SK-N-SH treated with all-trans-retinoic acid at 6 μM for 48 hours (cell line): ENCODE measurements at regions not wholly inside any gene's neighbourhood (a gene's known extent, or its start where the extent isn't known, plus 50 kb on each side); places are given as distances from the start of the nearest gene placed in this dataset.

ENCODE experiments used
- ATAC-seq: fragments of 200-7000 bp; cut with Tn5 transposase; 3 replicates; pipeline ENCODE4 v1.9.1; 2020; ENCODE audit warnings: mild to moderate bottlenecking, moderate library complexity
- ARNTL ChIP-seq: fragments of 450-650 bp; formaldehyde crosslinking; IDR thresholded peaks from 2 replicates; pipeline ENCODE4 v1.5.0; 2020; ENCODE audit warnings: low read depth, mild to moderate bottlenecking, moderate library complexity, borderline replicate concordance
- BACH2 ChIP-seq: fragments of 250-450 bp; sonication (Bioruptor Pico); IDR thresholded peaks from 2 replicates; pipeline ENCODE4 v1.9.0; 2021; ENCODE audit warnings: mild to moderate bottlenecking, borderline replicate concordance
- CSDC2 ChIP-seq: fragments of 250-450 bp; sonication (Bioruptor Pico); IDR thresholded peaks from 2 replicates; pipeline ENCODE4 v1.5.0; 2020; ENCODE audit warnings: mild to moderate bottlenecking, moderate library complexity
- CSRNP3 ChIP-seq: fragments of 250-450 bp; sonication (Bioruptor Pico); IDR thresholded peaks from 2 replicates; pipeline ENCODE4 v1.5.1; 2021; ENCODE audit warnings: mild to moderate bottlenecking, moderate library complexity
- ESRRG ChIP-seq: fragments of 250-450 bp; sonication (Bioruptor Pico); IDR thresholded peaks from 2 replicates; pipeline ENCODE4 v1.6.1; 2021; ENCODE audit warnings: mild to moderate bottlenecking
- GLIS3 ChIP-seq: fragments of 250-450 bp; sonication (Bioruptor Pico); IDR thresholded peaks from 2 replicates; pipeline ENCODE4 v1.5.0; 2020; ENCODE audit warnings: mild to moderate bottlenecking, moderate library complexity
- ISL1 ChIP-seq: fragments of 250-450 bp; sonication (Bioruptor Pico); IDR thresholded peaks from 2 replicates; pipeline ENCODE4 v2.1.2; 2022; ENCODE audit warnings: mild to moderate bottlenecking, moderate library complexity
- OSR1 ChIP-seq: fragments of 250-450 bp; sonication (Bioruptor Pico); IDR thresholded peaks from 2 replicates; pipeline ENCODE4 v1.8.0; 2022; ENCODE audit warnings: moderate library complexity, mild to moderate bottlenecking, inconsistent platforms
- PATZ1 ChIP-seq: fragments of 250-450 bp; sonication (Bioruptor Pico); IDR thresholded peaks from 2 replicates; pipeline ENCODE4 v1.8.0; 2020; ENCODE audit warnings: mild to moderate bottlenecking, moderate library complexity, borderline replicate concordance
- POU6F1 ChIP-seq: fragments of 250-450 bp; sonication (Bioruptor Pico); IDR thresholded peaks from 2 replicates; pipeline ENCODE4 v1.8.0; 2021; ENCODE audit warnings: low read depth, mild to moderate bottlenecking, moderate library complexity, borderline replicate concordance
- PPARA ChIP-seq: fragments of 250-450 bp; sonication (Bioruptor Pico); IDR thresholded peaks from 2 replicates; pipeline ENCODE4 v1.5.0; 2020; ENCODE audit warnings: mild to moderate bottlenecking, borderline replicate concordance
- RARB ChIP-seq: fragments of 250-450 bp; sonication (Bioruptor Pico); IDR thresholded peaks from 2 replicates; pipeline ENCODE4 v1.8.0; 2021; ENCODE audit warnings: mild to moderate bottlenecking, moderate library complexity
- SNAI2 ChIP-seq: fragments of 250-450 bp; sonication (Bioruptor Pico); IDR thresholded peaks from 2 replicates; pipeline ENCODE4 v1.5.0; 2020; ENCODE audit warnings: mild to moderate bottlenecking, moderate library complexity
- TCF4 ChIP-seq: fragments of 250-450 bp; sonication (Bioruptor Pico); IDR thresholded peaks from 2 replicates; pipeline ENCODE4 v1.8.0; 2021; ENCODE audit warnings: mild to moderate bottlenecking, moderate library complexity, borderline replicate concordance
- TOX ChIP-seq: fragments of 250-450 bp; sonication (Bioruptor Pico); IDR thresholded peaks from 2 replicates; pipeline ENCODE4 v1.8.0; 2021; ENCODE audit warnings: mild to moderate bottlenecking, moderate library complexity, borderline replicate concordance
- TSHZ2 ChIP-seq: fragments of 250-450 bp; sonication (Bioruptor Pico); IDR thresholded peaks from 2 replicates; pipeline ENCODE4 v1.5.0; 2020; ENCODE audit warnings: mild to moderate bottlenecking, moderate library complexity
- ZC3H10 ChIP-seq: fragments of 250-450 bp; sonication (Bioruptor Pico); IDR thresholded peaks from 2 replicates; pipeline ENCODE4 v1.5.1; 2021; ENCODE audit warnings: mild to moderate bottlenecking, moderate library complexity
- ZFP3 ChIP-seq: fragments of 250-450 bp; sonication (Bioruptor Pico); IDR thresholded peaks from 2 replicates; pipeline ENCODE4 v1.5.0; 2020; ENCODE audit warnings: mild to moderate bottlenecking, moderate library complexity
- ZNF70 ChIP-seq: fragments of 450-650 bp; formaldehyde crosslinking; IDR thresholded peaks from 2 replicates; pipeline ENCODE4 v1.5.0; 2020; ENCODE audit warnings: mild to moderate bottlenecking, moderate library complexity
- ZNF8 ChIP-seq: fragments of 450-650 bp; formaldehyde crosslinking; IDR thresholded peaks from 2 replicates; pipeline ENCODE4 v1.5.0; 2020; ENCODE audit warnings: mild to moderate bottlenecking, moderate library complexity

GRCh38 chr16:11425140-11425539, 79.9 kb downstream of the RMI2 start:
- ATAC-seq = no peak
- TF ChIP-seq GLIS3 (CRISPR knock-in tag) (no peak), ZNF8 (CRISPR knock-in tag) (no peak), ARNTL (CRISPR knock-in tag) (no peak), TOX (CRISPR knock-in tag) (no peak), ZNF70 (no peak), ISL1 (CRISPR knock-in tag) (no peak), ZFP3 (CRISPR knock-in tag) (no peak), PATZ1 (CRISPR knock-in tag) (no peak), TCF4 (CRISPR knock-in tag) (no peak)

GRCh38 chr16:11428623-11428953, 83.3 kb downstream of the RMI2 start:
- no peak for ATAC-seq

GRCh38 chr16:11429123-11429522, 83.9 kb downstream of the RMI2 start:
- TF ChIP-seq PATZ1 (CRISPR knock-in tag) = no peak
- TF ChIP-seq CSDC2 (CRISPR knock-in tag) = no peak
- no peak for TF ChIP-seq ISL1 (CRISPR knock-in tag)
- TF ChIP-seq ZNF8 (CRISPR knock-in tag) = no peak
- no peak for ATAC-seq

More at GRCh38 chr16:11428623-11428953, 83.3 kb downstream of the RMI2 start:
- TF ChIP-seq ZNF70 = no peak

- ATAC-seq = no peak
- TF ChIP-seq CSDC2 (CRISPR knock-in tag) = no peak
- TF ChIP-seq TSHZ2 (CRISPR knock-in tag) = no peak
- TF ChIP-seq ZFP3 (CRISPR knock-in tag) = no peak
- no peak for TF ChIP-seq ZNF8 (CRISPR knock-in tag)
- no peak for TF ChIP-seq ZNF70
- no peak for TF ChIP-seq PPARA
- TF ChIP-seq BACH2 = no peak
- TF ChIP-seq ISL1 (CRISPR knock-in tag) = no peak
- no peak for TF ChIP-seq POU6F1 (CRISPR knock-in tag)
- TF ChIP-seq RARB = no peak
- TF ChIP-seq ARNTL (CRISPR knock-in tag) = no peak
- no peak for TF ChIP-seq SNAI2 (CRISPR knock-in tag)
- no peak for TF ChIP-seq GLIS3 (CRISPR knock-in tag)
- TF ChIP-seq OSR1 (CRISPR knock-in tag) = no peak
- no peak for TF ChIP-seq ESRRG (CRISPR knock-in tag)
- TF ChIP-seq PATZ1 (CRISPR knock-in tag) = no peak
- TF ChIP-seq TOX (CRISPR knock-in tag) = no peak
- no peak for TF ChIP-seq ZC3H10 (CRISPR knock-in tag)
- no peak for TF ChIP-seq CSRNP3 (CRISPR knock-in tag)
Observed at GRCh38 chr16:11429823-11430222, 84.6 kb downstream of the RMI2 start.
